GM13976 (cell line): ENCODE measurements at regions not wholly inside any gene's neighbourhood (a gene's known extent, or its start where the extent isn't known, plus 50 kb on each side); places are given as distances from the start of the nearest gene placed in this dataset.
"Not testable (repeated sequence)": the region's sequence is repeated elsewhere in the genome, so short reads cannot be mapped to it uniquely, and the experiment has no call there.

Source experiments
- DNase-seq: peaks from one replicate; pipeline ENCODE4 v3.0.0; 2012; ENCODE audit warnings: low spot score
- CTCF ChIP-seq: IDR thresholded peaks from 2 replicates; pipeline ENCODE4 v1.5.1; 2012; ENCODE audit warnings: borderline replicate concordance, mild to moderate bottlenecking; ENCODE audit not compliant: insufficient read depth; ENCODE audit errors: extremely low read depth, missing control alignments, control extremely low read depth
- in situ Hi-C: fragments of 300-500 bp; cut with MboI; formaldehyde crosslinking; loops from one replicate; pipeline ENCODE4 v1.12.0; 2022; ENCODE audit warnings: low sequenced_read_pairs, mixed read lengths, inconsistent platforms; ENCODE audit not compliant: unreplicated experiment

GRCh38 chr20:50358971-50359370, 151.2 kb upstream of the PTPN1 start:
- TF ChIP-seq CTCF = no peak
- in situ Hi-C loops = no loop called here
- DNase-seq = no peak

- in situ Hi-C loops = no loop called here
- no peak for TF ChIP-seq CTCF
- no peak for DNase-seq
Measured at GRCh38 chr20:50359607-50360217, 150.5 kb upstream of the PTPN1 start.

- DNase-seq = no peak
- in situ Hi-C loops = no loop called here
- no peak for TF ChIP-seq CTCF
Measured at GRCh38 chr20:50360218-50360672, 149.9 kb upstream of the PTPN1 start.

- in situ Hi-C loops = no loop called here
- TF ChIP-seq CTCF = no peak
- no peak for DNase-seq
Measured at GRCh38 chr20:50360921-50361320, 149.3 kb upstream of the PTPN1 start.

GRCh38 chr20:50362177-50362576, 148.0 kb upstream of the PTPN1 start:
- in situ Hi-C loops, DNase-seq: not testable (repeated sequence)

GRCh38 chr20:50363027-50363426, 147.2 kb upstream of the PTPN1 start:
- no peak for TF ChIP-seq CTCF
- in situ Hi-C loops = no loop called here
- DNase-seq = no peak

GRCh38 chr20:50363479-50363878, 146.7 kb upstream of the PTPN1 start:
- in situ Hi-C loops = no loop called here
- TF ChIP-seq CTCF = no peak
- no peak for DNase-seq
